Right renal cortex interstitium (tissue), 3 donors: ENCODE measurements at regions not wholly inside any gene's neighbourhood (a gene's known extent, or its start where the extent isn't known, plus 50 kb on each side); places are given as distances from the start of the nearest gene placed in this dataset.
"Not testable (repeated sequence)": the region's sequence is repeated elsewhere in the genome, so short reads cannot be mapped to it uniquely, and the experiment has no call there.

Experiments
- DNase-seq, 3 donors: peaks; one replicate each; pipeline ENCODE4 v3.0.0-alpha.2; 2013; ENCODE audit warnings: low read depth in 3 of 3, low spot score in 2 of 3

GRCh38 chr2:40043641-40044040 lies 264.6 kb upstream of the THUMPD2 start:
- DNase-seq: no peak

- DNase-seq: no peak
Observed at GRCh38 chr2:40043191-40043590, 264.1 kb upstream of the THUMPD2 start.

DNA sequence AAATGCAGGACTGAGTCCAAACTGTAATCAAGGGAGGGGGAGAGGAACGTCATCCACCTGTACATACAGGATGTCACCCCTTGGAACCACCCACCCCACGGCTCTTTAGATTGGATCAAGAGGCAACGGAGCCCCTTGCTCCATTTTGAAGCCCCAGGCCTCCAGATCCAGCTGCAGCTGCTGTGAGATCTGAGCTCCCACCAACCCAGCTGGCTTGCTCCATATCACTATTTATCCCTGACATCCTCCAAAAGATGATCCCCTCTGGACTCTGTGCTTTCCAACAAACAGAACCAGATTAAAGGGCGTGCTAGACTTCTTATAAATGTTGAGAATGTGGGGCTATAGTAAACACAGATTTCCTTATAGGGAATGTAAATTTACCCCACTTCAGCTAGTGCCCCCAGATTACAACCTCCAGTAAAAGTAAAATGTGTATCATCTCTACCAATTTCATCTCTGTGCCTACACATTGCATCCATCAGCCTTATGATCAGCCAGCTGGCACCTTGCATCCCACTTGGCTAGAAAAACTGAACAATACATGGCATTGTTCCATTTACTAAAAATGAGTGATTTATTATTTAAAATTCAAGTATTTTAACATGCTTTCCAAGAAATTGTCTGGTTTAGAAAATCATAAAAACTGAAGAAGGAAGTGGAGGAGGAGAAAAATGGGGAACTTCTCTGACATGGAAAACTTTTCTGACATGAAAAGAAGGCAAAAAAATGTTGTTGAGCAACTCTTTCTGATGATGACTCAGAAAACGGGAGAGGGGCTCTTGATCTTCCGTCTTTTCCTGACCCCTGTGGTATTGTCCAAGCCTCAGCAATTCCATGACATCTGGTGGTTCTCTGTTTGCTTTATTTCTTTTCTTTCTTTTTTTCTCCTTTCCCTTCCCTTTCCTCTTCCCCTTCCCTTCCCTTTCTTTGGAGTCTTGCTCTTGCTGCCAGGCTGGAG lies 262.6 kb upstream of the THUMPD2 start:
- no peak for DNase-seq

DNA sequence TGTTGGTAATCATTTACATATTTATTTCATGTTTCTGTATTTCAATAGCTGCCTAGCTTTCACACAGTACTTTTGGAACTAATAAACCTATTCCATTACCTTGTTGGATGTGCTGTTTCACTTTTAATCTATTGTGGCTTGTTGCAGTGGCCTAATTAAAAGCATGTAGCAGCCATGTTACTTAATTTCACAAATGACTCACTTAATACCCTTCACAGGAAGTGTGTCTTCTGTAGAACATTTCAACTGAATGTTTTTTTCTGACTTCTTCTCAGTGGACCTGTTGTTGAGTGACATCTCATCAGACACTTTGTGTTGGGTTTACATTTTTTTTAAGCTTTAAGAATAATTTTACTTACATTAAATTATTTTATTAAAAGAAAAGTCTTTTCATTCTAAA lies 260.5 kb upstream of the THUMPD2 start:
- DNase-seq: no peak

GRCh38 chr2:40038646-40039045 lies 259.6 kb upstream of the THUMPD2 start:
- no peak for DNase-seq

- DNase-seq: no peak
Observed at GRCh38 chr2:40037303-40037702, 258.2 kb upstream of the THUMPD2 start.

- DNase-seq: no peak
Observed at GRCh38 chr2:40036241-40036640, 257.2 kb upstream of the THUMPD2 start.

DNA sequence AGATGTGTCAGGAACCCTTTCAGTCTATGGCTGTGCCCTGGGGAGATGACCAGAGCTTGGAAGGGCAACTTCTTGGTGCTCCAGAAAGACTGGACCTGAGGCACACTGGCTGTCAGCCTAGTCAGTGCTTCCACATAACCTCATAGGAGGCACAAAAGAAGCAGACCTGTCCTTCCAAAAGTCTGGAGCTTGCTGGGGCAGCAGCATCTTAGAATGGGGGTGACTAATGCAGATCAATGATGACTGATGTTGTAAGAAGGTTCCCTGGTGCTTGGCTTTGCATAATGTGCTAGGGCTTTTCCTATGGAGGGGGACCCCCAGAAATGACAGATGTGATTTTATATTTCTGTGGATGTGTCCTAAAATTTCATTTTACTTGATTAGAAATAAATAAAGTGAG lies 255.7 kb upstream of the THUMPD2 start:
- no peak for DNase-seq

DNA sequence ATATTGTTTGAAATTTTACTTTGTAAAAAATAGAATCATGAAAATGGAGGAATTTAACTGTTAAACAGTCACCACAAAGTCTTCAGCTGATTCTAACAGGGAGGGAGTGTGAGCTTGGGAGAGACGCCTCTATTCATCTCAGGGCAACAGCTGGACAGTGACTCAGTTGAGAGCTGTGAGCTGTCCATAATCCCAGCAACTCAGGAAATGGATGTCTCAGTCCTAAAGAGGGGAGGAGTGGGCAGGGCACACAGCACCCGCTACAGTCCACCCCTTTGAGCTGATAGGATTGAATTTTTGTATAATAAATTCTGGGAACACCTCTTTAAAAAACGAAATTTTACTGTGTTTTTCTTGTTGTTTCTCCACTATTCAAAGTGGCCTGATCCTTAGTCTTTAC lies 255.1 kb upstream of the THUMPD2 start:
- DNase-seq: no peak

DNA sequence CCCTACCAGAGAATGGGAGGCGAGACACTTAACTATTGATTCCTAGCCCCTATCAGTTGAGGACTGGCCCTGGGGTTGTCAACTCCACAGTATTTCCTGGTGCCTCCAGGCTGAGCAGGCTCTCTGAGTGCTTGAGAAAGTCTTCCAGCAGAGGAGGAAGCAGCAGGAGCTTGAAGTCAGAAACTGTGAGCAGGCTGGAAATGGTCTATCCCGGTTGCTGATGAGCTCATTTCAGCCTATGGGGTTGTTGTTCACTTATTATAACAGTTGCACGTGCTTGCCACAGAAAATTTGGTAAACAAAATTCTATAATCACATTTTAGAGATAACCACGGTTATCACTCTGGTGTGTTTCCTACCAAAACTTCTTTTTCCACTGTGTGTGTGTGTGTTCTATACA lies 254.7 kb upstream of the THUMPD2 start:
- DNase-seq: no peak

DNA sequence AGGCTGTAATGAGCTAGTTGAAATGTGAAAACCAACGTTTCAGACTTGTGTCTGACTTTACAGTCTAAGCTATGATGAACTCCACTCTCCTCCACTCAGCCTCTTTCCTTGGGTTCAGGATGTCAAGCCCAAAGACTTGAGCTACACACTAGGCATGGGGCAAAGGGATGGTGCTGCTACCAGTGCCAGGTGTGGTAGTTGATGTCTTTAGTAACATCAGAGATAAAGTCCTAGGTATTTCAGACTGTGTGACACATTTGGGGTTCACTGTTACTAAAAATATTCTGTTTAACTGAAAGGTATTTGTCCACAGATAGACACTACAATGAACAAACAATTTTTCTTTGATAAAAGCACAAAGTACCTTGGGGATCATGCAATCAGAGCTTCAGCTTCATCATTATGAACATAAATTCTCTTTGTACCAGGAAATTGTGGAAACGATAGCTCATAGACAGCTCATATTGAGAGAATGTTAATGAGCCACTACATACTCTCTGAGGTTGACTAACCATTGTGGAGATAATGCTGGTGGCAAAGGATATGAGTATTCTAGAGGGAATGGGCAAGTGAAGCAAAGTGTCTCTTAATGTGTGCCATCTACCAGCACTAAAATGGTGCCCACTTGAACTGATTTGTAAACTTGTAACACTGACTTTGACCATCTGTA lies 253.7 kb upstream of the THUMPD2 start:
- DNase-seq: no peak

DNA sequence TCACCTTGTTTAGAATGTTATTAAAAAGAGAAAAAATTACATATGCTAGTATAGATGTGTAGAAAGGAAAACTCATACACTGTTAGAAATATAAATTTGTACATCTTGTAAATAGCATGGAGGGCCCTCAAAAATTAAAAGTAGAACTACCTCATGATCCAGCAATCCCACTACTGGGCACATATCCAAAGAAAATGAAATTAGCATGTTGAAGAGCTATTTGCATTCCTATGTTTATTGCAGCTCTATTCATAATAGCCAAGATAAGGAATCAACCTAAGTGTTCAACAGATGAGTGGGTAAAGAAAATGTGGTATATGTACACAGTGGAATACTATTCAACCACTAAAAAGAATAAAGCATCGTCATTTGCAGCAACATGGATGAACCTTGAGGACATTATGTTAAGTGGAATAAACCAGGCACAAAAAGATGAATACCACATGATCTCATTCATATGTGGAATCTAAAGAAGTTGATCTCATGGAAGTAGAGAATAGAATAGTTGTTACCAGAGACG lies 251.5 kb upstream of the THUMPD2 start:
- no peak for DNase-seq

DNA sequence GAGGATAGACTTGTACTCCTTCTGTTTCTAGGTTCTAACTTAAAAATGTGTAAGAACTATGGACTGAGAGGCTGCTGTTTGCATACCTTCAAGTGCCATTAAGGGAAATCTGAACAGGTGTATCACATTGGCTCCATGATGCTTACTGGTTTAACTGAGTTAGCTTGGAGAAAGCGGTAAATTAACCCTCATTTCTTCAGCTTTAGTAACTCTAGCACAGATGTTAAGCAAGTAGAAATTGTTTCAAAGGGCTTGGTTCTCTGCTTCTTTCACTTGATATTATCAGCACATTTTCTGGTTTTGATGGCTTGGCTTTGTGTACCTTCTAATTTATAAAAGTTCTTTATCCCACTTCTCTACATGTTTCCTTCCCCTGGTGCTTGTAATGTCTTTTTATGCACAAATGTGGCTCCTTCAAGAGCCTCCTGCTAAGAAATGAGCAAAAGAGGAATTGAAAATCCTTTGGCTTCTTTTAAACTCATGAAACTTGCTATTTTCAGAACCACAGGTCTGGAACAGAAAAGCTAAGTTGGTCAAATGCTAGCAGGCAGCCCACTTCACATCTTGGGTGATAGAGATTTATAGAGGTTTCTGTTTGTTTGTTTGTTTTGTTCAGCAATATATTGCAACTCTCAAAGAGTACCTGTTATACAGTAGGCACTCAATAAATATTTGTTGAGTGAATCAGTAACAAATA lies 249.9 kb upstream of the THUMPD2 start:
- DNase-seq: no peak

GRCh38 chr2:40027968-40028367 lies 248.9 kb upstream of the THUMPD2 start:
- no peak for DNase-seq

DNA sequence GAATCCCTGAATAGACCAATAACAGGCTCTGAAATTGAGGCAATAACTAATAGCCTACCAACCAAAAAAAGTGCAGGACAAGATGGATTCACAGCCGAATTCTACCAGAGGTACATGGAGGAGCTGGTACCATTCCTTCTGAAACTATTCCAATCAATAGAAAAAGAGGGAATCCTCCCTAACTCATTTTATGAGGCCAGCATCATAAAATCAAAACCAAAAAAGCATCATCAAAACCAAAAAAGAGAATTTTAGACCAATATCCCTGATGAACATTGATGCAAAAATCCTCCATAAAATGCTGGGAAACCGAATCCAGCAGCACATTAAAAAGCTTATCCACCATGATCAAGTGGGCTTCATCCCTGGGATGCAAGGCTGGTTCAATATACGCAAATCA lies 246.2 kb upstream of the THUMPD2 start:
- not testable (repeated sequence) for DNase-seq

GRCh38 chr2:40020997-40021396 lies 241.9 kb upstream of the THUMPD2 start:
- DNase-seq: no peak

DNA sequence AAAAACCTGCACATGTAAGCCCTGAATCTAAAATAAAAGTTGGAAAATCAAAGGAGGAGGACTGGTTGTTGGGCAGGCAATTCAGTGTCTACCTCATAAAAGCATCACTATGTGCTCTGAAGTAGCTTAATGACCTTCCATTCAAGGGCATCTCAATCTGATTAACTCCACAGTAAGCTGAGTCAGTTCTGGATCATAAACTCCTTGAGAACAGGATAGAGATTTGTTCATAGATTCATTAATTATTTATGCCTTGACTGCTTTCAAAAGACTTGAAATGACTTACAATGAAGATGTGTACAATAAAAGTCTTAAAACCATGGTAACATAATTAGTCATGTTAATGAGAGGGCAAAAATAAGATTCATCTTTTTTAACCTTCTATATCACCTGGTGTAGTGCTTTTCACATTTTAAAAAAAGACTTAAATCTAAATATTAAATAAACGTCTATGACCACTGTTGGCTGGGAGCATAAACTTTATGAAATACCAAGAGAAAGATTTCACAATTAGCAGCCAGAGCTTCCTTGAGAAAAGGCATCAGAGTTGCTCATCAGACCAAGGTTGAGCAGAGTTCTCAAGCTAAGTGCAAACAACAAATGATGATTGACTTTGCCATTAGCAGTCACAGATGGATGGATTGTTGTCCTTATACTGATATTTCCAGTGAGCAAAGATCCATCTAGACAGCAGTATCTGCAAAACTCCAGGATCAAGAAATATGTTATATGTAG lies 237.3 kb upstream of the THUMPD2 start:
- DNase-seq: no peak

DNA sequence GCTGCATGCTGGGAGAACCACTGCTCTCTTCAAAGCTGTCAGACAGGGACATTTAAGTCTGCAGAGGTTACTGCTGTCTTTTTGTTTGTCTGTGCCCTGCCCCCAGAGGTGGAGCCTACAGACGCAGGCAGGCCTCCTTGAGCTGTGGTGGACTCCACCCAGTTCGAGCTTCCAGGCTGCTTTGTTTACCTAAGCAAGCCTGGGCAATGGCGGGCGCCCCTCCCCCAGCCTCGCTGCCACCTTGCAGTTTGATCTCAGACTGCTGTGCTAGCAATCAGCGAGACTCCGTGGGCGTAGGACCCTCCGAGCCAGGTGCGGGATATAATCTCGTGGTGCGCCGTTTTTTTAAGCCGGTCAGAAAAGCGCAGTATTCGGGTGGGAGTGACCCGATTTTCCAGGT lies 234.9 kb upstream of the THUMPD2 start:
- DNase-seq: not testable (repeated sequence)

GRCh38 chr2:40004336-40004735 lies 225.3 kb upstream of the THUMPD2 start:
- DNase-seq: no peak

DNA sequence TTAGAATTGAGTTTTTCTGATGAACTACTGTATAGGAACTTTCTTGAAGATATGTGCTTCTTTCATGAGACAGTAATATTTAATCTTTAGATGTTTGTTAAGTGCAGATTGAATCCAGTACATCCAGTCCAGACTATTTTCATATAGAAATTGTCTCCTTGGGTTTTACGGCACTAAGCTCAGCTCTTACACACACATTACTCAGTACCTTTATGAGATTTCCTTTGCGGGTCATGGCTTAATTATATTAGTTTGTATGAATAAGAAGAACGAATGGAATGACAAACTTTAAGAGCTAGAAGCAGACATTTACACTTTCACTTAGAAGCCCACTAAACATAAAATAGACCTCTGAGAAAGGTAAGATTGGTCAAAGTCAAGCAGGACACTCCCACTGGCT lies 223.3 kb upstream of the THUMPD2 start:
- no peak for DNase-seq

GRCh38 chr2:39999864-40000263 lies 220.8 kb upstream of the THUMPD2 start:
- no peak for DNase-seq
